GM12878 (cell line): ENCODE measurements at regions not wholly inside any gene's neighbourhood (a gene's known extent, or its start where the extent isn't known, plus 50 kb on each side); places are given as distances from the start of the nearest gene placed in this dataset.
A peak's percentile ranks its signal among the peaks of the same experiment; 100 is the strongest.

ENCODE experiments used
- ATAC-seq: fragments of 200-7000 bp; cut with Tn5 transposase; 3 replicates; pipeline ENCODE4 v1.9.1; 2020; ENCODE audit warnings: mild to moderate bottlenecking, moderate library complexity
- BruUV-seq: library from RNA; stranded (reverse); fragments of 400-500 nt; replicated peaks from 2 replicates; lab custom pipeline; 2021; lab: Mats Ljungman, UMichigan
- CTCF ChIA-PET: fragments of 300-600 bp; sonication (Branson Sonifier 250); formaldehyde crosslinking; extraction: SDS; loops from one replicate; lab custom pipeline; 2021; ENCODE audit warnings: inconsistent platforms; lab: Yijun Ruan, JAX
- POLR2A ChIA-PET: fragments of 350-600 bp; formaldehyde crosslinking; extraction: SDS; loops from one replicate; lab custom pipeline; 2021; ENCODE audit warnings: inconsistent platforms; lab: Charles Lee
- RAD21 ChIA-PET: fragments of 300-600 bp; sonication (Branson Sonifier 250); formaldehyde crosslinking; loops from one replicate; lab custom pipeline; 2023; ENCODE audit warnings: antibody characterized with exemption; ENCODE audit not compliant: unreplicated experiment; lab: Charles Lee
- SMC1A ChIA-PET: fragments of 300-600 bp; sonication (Branson Sonifier 250); formaldehyde crosslinking; loops from one replicate; lab custom pipeline; 2023; ENCODE audit not compliant: unreplicated experiment, uncharacterized antibody; lab: Charles Lee
- DNase-seq: peaks from one replicate; pipeline ENCODE4 v3.0.0-alpha.2; 2011; ENCODE audit warnings: low read depth, low spot score
- FAIRE-seq: peaks from 3 replicates; lab custom pipeline; 2011; peaks lifted over from hg19 to GRCh38; lab: Jason Lieb, UNC
- H2AFZ ChIP-seq: 2 replicates; pipeline ENCODE4 v1.6.0; 2011; ENCODE audit warnings: low read depth, low read length, control low read depth; ENCODE audit not compliant: control insufficient read depth
- H3K27ac ChIP-seq: 2 replicates; pipeline ENCODE4 v1.5.1; 2011; ENCODE audit warnings: control low read depth; ENCODE audit not compliant: control insufficient read depth, insufficient read depth
- H3K27me3 ChIP-seq, 2 experiments: replicated peaks in 1 of 2; 2 replicates each; pipeline versions ENCODE4 v1.6.0 to v1.6.1; 2011; ENCODE audit warnings: low read length in 1 of 2; ENCODE audit not compliant: control insufficient read depth in 2 of 2, insufficient read depth in 2 of 2
- H3K36me3 ChIP-seq, 2 experiments: 2 replicates each; pipeline ENCODE4 v1.5.1; 2011; ENCODE audit warnings: low read length in 1 of 2; ENCODE audit not compliant: control insufficient read depth in 2 of 2, insufficient read depth in 2 of 2
- H3K4me1 ChIP-seq: 2 replicates; pipeline ENCODE4 v1.6.1; 2011; ENCODE audit warnings: mild to moderate bottlenecking, low read length, moderate library complexity, mixed read lengths; ENCODE audit not compliant: control insufficient read depth, insufficient read depth
- H3K4me2 ChIP-seq: 2 replicates; pipeline ENCODE4 v1.6.0; 2011; ENCODE audit warnings: control low read depth; ENCODE audit not compliant: control insufficient read depth, insufficient read depth
- H3K4me3 ChIP-seq: fragments of 200-600 bp; sonication (generic); 2 replicates; pipeline ENCODE4 v1.5.1; 2016
- H3K79me2 ChIP-seq: 2 replicates; pipeline ENCODE4 v1.6.0; 2011; ENCODE audit warnings: low read length; ENCODE audit not compliant: control insufficient read depth, insufficient read depth
- H3K9ac ChIP-seq: 2 replicates; pipeline ENCODE4 v1.8.0; 2011; ENCODE audit warnings: low read length, control low read depth, mixed read lengths; ENCODE audit not compliant: control insufficient read depth, insufficient read depth
- H3K9me3 ChIP-seq: replicated peaks from 3 replicates; pipeline ENCODE4 v1.5.1; 2011; ENCODE audit warnings: mild to moderate bottlenecking, low read length; ENCODE audit not compliant: control insufficient read depth, insufficient read depth
- H4K20me1 ChIP-seq: 2 replicates; pipeline ENCODE4 v1.6.0; 2011; ENCODE audit not compliant: control insufficient read depth, insufficient read depth
- BHLHE40 ChIP-seq, 2 experiments: fragments of 450-650 bp in 1 of 2; IDR thresholded peaks; 2 replicates each; pipeline ENCODE4 v1.6.1; 2011 to 2017; ENCODE audit warnings: low read depth in 2 of 2, borderline replicate concordance in 1 of 2, improper control_type of control experiment in 1 of 2, low read length in 1 of 2, mild to moderate bottlenecking in 1 of 2
- BMI1 ChIP-seq: fragments of 450-650 bp; IDR thresholded peaks from 2 replicates; pipeline ENCODE4 v1.6.1; 2016; ENCODE audit warnings: mild to moderate bottlenecking, moderate library complexity, borderline replicate concordance
- CUX1 ChIP-seq: IDR thresholded peaks from 2 replicates; pipeline ENCODE4 v1.6.1; 2012; ENCODE audit warnings: improper control_type of control experiment, low read depth, low read length; ENCODE audit not compliant: insufficient replicate concordance
- DPF2 ChIP-seq: fragments of 450-650 bp; IDR thresholded peaks from 2 replicates; pipeline ENCODE4 v1.6.1; 2017; ENCODE audit warnings: mild to moderate bottlenecking
- FOS ChIP-seq: IDR thresholded peaks from 3 replicates; pipeline ENCODE4 v1.6.1; 2011; ENCODE audit warnings: borderline replicate concordance; ENCODE audit not compliant: insufficient read length; ENCODE audit errors: extremely low read depth
- PKNOX1 ChIP-seq: fragments of 450-650 bp; IDR thresholded peaks from 2 replicates; pipeline ENCODE4 v1.6.1; 2016; ENCODE audit warnings: mild to moderate bottlenecking
- RAD51 ChIP-seq: fragments of 450-650 bp; IDR thresholded peaks from 2 replicates; pipeline ENCODE4 v1.6.1; 2016; ENCODE audit warnings: moderate library complexity, mild to moderate bottlenecking, inconsistent platforms
- SKIL ChIP-seq: fragments of 450-650 bp; IDR thresholded peaks from 2 replicates; pipeline ENCODE4 v1.6.1; 2017; ENCODE audit warnings: mild to moderate bottlenecking, low read depth, inconsistent platforms; ENCODE audit not compliant: poor library complexity, severe bottlenecking
- SUPT20H ChIP-seq: IDR thresholded peaks from 2 replicates; pipeline ENCODE4 v1.6.1; 2011; ENCODE audit warnings: low read depth, mild to moderate bottlenecking, low read length, moderate library complexity, borderline replicate concordance; ENCODE audit not compliant: control insufficient read depth
- TAF1 ChIP-seq: IDR thresholded peaks from 2 replicates; pipeline ENCODE4 v1.6.1; 2011; ENCODE audit warnings: mild to moderate bottlenecking, low read depth, low read length, borderline replicate concordance
- TBL1XR1 ChIP-seq: IDR thresholded peaks from 2 replicates; pipeline ENCODE4 v1.6.1; 2012; ENCODE audit warnings: low read depth, low read length, improper control_type of control experiment
- WGBS: methylation state at CpG from one replicate; pipeline ENCODE4 v1.1.6; 2016; ENCODE audit warnings: low lambda C conversion rate; ENCODE audit not compliant: insufficient replicate concordance, insufficient coverage; ENCODE audit errors: missing lambda C conversion rate; 5-methylcytosine and 5-hydroxymethylcytosine counted together
- in situ Hi-C: fragments of 300-500 bp; cut with MboI; formaldehyde crosslinking; loops from 9 replicates; pipeline ENCODE4 v1.14.3; 2018; ENCODE audit warnings: mixed read lengths
- intact Hi-C: fragments of 100-400 bp; cut with micrococcal nuclease; formaldehyde crosslinking; loops from one replicate; pipeline ENCODE4 v1.14.2; 2022; ENCODE audit not compliant: unreplicated experiment

- RAD21 ChIA-PET: interaction anchor here (0.6 to 3.7 kb wide), 18 partner anchors 8 to 471 kb away, joined by 3 to 17 read pairs (median 5); partner anchors contain the start of gene API5
- POLR2A ChIA-PET: interaction anchor here (0.6 to 1.5 kb wide), 7 partner anchors 12 to 99 kb away, joined by 3 to 8 read pairs (median 3); no protein-coding TSS in a partner anchor
- no peaks in the 10 kb centered on the region for H3K9me3 ChIP-seq
- WGBS: 17% methylated on average over 7 of the region's 7 CpGs
- H3K4me1 ChIP-seq: no peaks in the 10 kb centered on the region
- no peak overlapping the region for H3K27ac ChIP-seq
- no peak overlapping the region for H3K4me2 ChIP-seq
- CTCF ChIA-PET: interaction anchor here (0.8 to 3.1 kb wide), 11 partner anchors 8 to 72 kb away, joined by 3 to 10 read pairs (median 4); no protein-coding TSS in a partner anchor
- SMC1A ChIA-PET: interaction anchor here (0.6 to 4.6 kb wide), 22 partner anchors 8 to 181 kb away, joined by 3 to 37 read pairs (median 5); no protein-coding TSS in a partner anchor
- in situ Hi-C loops (no loop called here), intact Hi-C loops (loop anchor here (2.0 kb wide), 1 partner anchor 68 kb away; no protein-coding TSS in a partner anchor)
- ATAC-seq: peak; percentile 96
- no peaks in the 10 kb centered on the region for H3K27me3 ChIP-seq
- peak; percentile 25 for DNase-seq
- no peaks in the 10 kb centered on the region for H4K20me1 ChIP-seq
- H3K9ac ChIP-seq: no peak overlapping the region
- H3K79me2 ChIP-seq: no peaks in the 10 kb centered on the region
- TSS peak; percentile 74 for BruUV-seq
- no peaks in the 10 kb centered on the region for H3K36me3 ChIP-seq
- no peak for FAIRE-seq
- H2AFZ ChIP-seq: no peak overlapping the region
- H3K4me3 ChIP-seq: no peak overlapping the region
- TF ChIP-seq BHLHE40 (IDR thresholded peaks at IDR 0.05; ENCODE audit: borderline replicate concordance in 1 of 2, low read depth in 2 of 2, low read length in 1 of 2): peak; percentile 13 to 59; a peak in 1 of 4 replicates
- TF ChIP-seq SUPT20H: no peak
- TF ChIP-seq PKNOX1: peak; percentile 94
- peak; percentile 93 for TF ChIP-seq DPF2
- no peak for TF ChIP-seq TAF1
- peak; percentile 71 for TF ChIP-seq SKIL
- no peak; the same call in 1 of the 2 replicates for TF ChIP-seq TBL1XR1
- peak; percentile 58; the same call in 1 of the 2 replicates for TF ChIP-seq BMI1
- no peak for TF ChIP-seq CUX1
- TF ChIP-seq FOS: no peak
- peak; percentile 9; the same call in 1 of the 2 replicates for TF ChIP-seq RAD51
These were observed 471.5 kb upstream of the API5 start for GRCh38 chr11:42840176-42840829.
